ENCODE measurements at regions not wholly inside any gene's neighbourhood (a gene's known extent, or its start where the extent isn't known, plus 50 kb on each side); places are given as distances from the start of the nearest gene placed in this dataset.

DNA sequence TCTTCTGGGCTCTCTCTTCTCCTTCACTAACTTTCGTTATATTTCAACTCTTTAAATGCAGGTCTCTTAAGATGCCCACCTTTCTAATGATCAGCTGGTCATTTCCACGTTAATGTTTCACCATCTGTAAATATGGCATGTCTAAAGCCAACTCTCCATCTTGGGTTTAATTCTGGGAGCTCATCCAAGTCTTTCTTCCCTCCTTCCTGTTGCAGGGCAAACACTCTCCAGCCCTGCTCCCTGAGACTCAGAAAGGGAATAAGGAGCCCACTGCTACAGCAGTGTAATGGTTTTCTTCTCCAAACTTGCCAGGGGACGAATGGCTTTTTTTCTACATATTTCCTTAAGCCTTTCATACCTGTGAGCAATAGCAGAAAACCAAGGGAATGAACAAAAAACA, 73.3 kb upstream of the SOX1 start:
- TF ChIP-seq CTCF (IDR thresholded peaks at IDR 0.05) (no peak), POLR2A (IDR thresholded peaks at IDR 0.05) (no peak)

All from thyroid gland (tissue), 4 donors.